ENCODE measurements at regions not wholly inside any gene's neighbourhood (a gene's known extent, or its start where the extent isn't known, plus 50 kb on each side); places are given as distances from the start of the nearest gene placed in this dataset.

- POLR2A ChIA-PET = no interaction called here
- 66% methylated on average over 20 of the region's 20 CpGs for WGBS (ENCODE audit: low lambda C conversion rate)
- Histone ChIP-seq H2AFZ (ENCODE audit: low read depth) (no peak overlapping the region), H3K9ac (no peak overlapping the region), H3K4me1 (ENCODE audit: control insufficient read depth in 1 of 2, insufficient read depth in 2 of 2, low read depth in 1 of 2, low read length in 1 of 2) (no peaks in the 10 kb centered on the region), H3K79me2 (ENCODE audit: insufficient read depth) (no peaks in the 10 kb centered on the region), H3F3A (replicated peaks; ENCODE audit: insufficient read depth) (no peaks in the 10 kb centered on the region), H3K4me2 (no peak overlapping the region), H3K27ac (ENCODE audit: low read depth in 2 of 2, low read length in 1 of 2) (no peak overlapping the region), H3K9me3 (no peaks in the 10 kb centered on the region), H3K4me3 (ENCODE audit: low read depth in 2 of 2, low read length in 1 of 2) (no peak overlapping the region), H3K27me3 (ENCODE audit: insufficient read depth) (no peaks in the 10 kb centered on the region), H4K20me1 (ENCODE audit: insufficient read depth) (no peaks in the 10 kb centered on the region), H3K9me2 (no peaks in the 10 kb centered on the region), H3K36me3 (replicated peaks in 1 of 2; ENCODE audit: control insufficient read depth in 1 of 2, insufficient read depth in 2 of 2, low read length in 1 of 2) (no peaks in the 10 kb centered on the region)
- CTCF ChIA-PET = no interaction called here
- TF ChIP-seq FOSL2 (IDR thresholded peaks at IDR 0.05; ENCODE audit: borderline replicate concordance, low read depth) = no peak
- TF ChIP-seq MAX (IDR thresholded peaks at IDR 0.05; ENCODE audit: low read depth) = no peak
- TF ChIP-seq TEAD4 (IDR thresholded peaks at IDR 0.05; ENCODE audit: borderline replicate concordance, insufficient read depth) = no peak
- no peak for TF ChIP-seq TAF1 (IDR thresholded peaks at IDR 0.05; ENCODE audit: borderline replicate concordance, low read depth, low read length)
- no peak for TF ChIP-seq USF1 (IDR thresholded peaks at IDR 0.05; ENCODE audit: borderline replicate concordance, low read depth)
- TF ChIP-seq NFIC (IDR thresholded peaks at IDR 0.05; ENCODE audit: borderline replicate concordance) = no peak
- TF ChIP-seq GABPA (IDR thresholded peaks at IDR 0.05; ENCODE audit: low read depth) = no peak
- no peak for DNase-seq
Measured at GRCh38 chr2:6213056-6213780, 521.0 kb downstream of the SOX11 start.

- Histone ChIP-seq H3K9ac (no peak overlapping the region), H3K27ac (ENCODE audit: low read depth in 2 of 2, low read length in 1 of 2) (no peak overlapping the region), H3K79me2 (ENCODE audit: insufficient read depth) (no peaks in the 10 kb centered on the region), H3K36me3 (replicated peaks in 1 of 2; ENCODE audit: control insufficient read depth in 1 of 2, insufficient read depth in 2 of 2, low read length in 1 of 2) (no peaks in the 10 kb centered on the region), H2AFZ (ENCODE audit: low read depth) (no peak overlapping the region), H3K9me2 (no peaks in the 10 kb centered on the region), H3K4me1 (ENCODE audit: control insufficient read depth in 1 of 2, insufficient read depth in 2 of 2, low read depth in 1 of 2, low read length in 1 of 2) (no peaks in the 10 kb centered on the region), H3F3A (replicated peaks; ENCODE audit: insufficient read depth) (no peaks in the 10 kb centered on the region), H3K9me3 (no peaks in the 10 kb centered on the region), H3K4me2 (no peak overlapping the region), H3K4me3 (ENCODE audit: low read depth in 2 of 2, low read length in 1 of 2) (no peak overlapping the region), H4K20me1 (ENCODE audit: insufficient read depth) (no peaks in the 10 kb centered on the region), H3K27me3 (ENCODE audit: insufficient read depth) (no peaks in the 10 kb centered on the region)
- DNase-seq = no peak
- WGBS (ENCODE audit: low lambda C conversion rate) = 74% methylated on average over 6 of the region's 6 CpGs
- ChIA-PET CTCF (interaction anchor here (0.7 kb wide), 1 partner anchor 234 kb away, joined by 3 read pairs; no protein-coding TSS in a partner anchor), POLR2A (no interaction called here)
- TF ChIP-seq MXI1 (IDR thresholded peaks at IDR 0.05; ENCODE audit: low read depth, low read length) (no peak), NRF1 (IDR thresholded peaks at IDR 0.05; ENCODE audit: low read depth, low read length) (no peak), FOSL2 (IDR thresholded peaks at IDR 0.05; ENCODE audit: borderline replicate concordance, low read depth) (no peak), FOXM1 (IDR thresholded peaks at IDR 0.05; ENCODE audit: low read depth) (no peak), CTCF (IDR thresholded peaks at IDR 0.05) (no peak), FOXJ3 (CRISPR knock-in tag; IDR thresholded peaks at IDR 0.05) (no peak), RAD21 (IDR thresholded peaks at IDR 0.05; ENCODE audit: low read length) (no peak), YY1 (IDR thresholded peaks at IDR 0.05; ENCODE audit: low read depth) (no peak), SIN3A (IDR thresholded peaks at IDR 0.05; ENCODE audit: borderline replicate concordance, low read depth, low read length) (no peak), EP300 (IDR thresholded peaks at IDR 0.05; ENCODE audit: borderline replicate concordance in 1 of 2, low read depth in 1 of 2, low read length in 1 of 2) (no peak)
Measured at GRCh38 chr2:6214471-6214870, 522.3 kb downstream of the SOX11 start.

Data from SK-N-SH (cell line).